ENCODE measurements at regions not wholly inside any gene's neighbourhood (a gene's known extent, or its start where the extent isn't known, plus 50 kb on each side); places are given as distances from the start of the nearest gene placed in this dataset.

DNA sequence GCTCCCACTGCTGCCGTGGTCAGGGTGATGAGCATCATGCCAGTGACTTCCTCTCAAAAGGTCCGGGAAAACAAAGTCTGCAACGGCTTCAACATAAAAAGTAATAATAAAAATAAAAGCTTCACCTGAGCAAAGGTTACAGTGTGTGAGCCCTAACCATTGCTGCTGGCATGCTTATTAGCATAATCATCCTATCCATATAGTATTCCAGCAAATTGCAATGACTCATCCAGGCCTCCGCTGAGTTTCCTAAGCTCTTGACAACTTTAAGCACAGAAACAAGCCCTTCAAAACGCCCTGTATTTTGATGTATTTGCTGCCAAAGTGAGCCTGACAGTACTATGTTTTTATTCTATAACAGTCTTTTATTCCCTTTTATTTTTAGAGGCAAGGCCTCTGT is 100.5 kb downstream of the AASDH start:
- intact Hi-C loops (cut with DNase I) = no loop called here
- ATAC-seq = no peak
- no peak for DNase-seq (ENCODE audit: missing footprints)

DNA sequence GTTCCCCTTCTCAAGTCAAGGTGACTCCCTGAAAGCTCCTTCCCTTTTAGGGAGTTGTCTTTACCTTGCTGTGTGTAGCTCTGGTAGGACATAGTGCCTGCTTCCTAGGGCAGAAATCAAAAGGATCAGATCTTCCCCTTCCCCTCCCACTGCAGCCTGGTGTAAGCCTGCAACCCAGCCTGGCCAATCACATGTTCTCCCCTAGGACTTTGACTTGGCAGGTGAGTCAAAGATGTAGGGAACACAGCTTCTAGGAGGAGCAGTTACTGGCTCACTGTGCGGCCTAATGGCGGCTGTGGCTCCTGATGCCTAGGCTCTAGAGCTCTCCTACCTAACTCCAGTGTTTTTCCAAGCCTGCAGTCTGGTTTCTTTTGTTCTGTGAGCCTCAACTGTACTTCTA is 103.9 kb downstream of the AASDH start:
- no peak for DNase-seq (ENCODE audit: missing footprints)
- intact Hi-C loops (cut with DNase I) = no loop called here
- ATAC-seq = no peak

DNA sequence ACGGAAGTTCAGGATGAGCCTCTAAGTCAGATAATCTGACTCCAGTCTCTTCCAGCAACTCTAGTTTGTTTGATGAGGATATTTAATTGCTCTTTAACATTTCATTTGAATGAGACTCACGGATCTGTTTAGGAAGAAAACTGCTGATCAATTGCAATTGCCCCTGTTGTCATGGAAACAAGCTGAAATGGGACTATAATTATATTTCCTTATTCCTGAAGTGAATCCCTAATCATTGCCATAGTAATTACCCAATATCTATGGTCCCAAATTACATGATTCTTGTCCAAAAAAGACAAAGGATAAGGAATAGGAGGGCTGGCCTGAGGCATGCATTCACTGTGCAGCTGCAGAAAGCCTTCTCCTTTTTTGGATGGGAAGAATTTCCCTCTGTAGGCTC is 105.3 kb downstream of the AASDH start:
- intact Hi-C loops (cut with DNase I) = no loop called here
- DNase-seq (ENCODE audit: missing footprints) = no peak
- ATAC-seq = no peak

DNA sequence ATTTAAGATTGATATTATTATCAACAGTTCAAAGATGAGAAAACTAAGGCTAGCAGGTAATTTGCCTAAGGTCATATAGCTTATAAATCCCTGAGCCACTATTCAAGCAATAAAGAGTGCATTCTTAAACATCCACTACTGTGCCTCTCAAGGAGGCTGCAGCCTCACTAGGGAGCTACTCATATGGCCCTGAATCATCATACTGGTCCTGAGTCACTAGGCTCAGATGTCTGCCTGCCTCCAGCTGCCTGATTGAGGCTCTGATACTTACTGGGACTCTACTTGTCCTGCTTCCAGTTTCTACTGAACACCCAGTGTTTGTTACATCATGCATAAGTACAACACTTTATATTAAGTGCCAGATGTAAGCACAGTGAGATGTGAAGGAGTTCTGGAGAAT is 110.7 kb downstream of the AASDH start:
- DNase-seq (ENCODE audit: missing footprints) (no peak), ATAC-seq (no peak)
- intact Hi-C loops (cut with DNase I) = no loop called here

DNA sequence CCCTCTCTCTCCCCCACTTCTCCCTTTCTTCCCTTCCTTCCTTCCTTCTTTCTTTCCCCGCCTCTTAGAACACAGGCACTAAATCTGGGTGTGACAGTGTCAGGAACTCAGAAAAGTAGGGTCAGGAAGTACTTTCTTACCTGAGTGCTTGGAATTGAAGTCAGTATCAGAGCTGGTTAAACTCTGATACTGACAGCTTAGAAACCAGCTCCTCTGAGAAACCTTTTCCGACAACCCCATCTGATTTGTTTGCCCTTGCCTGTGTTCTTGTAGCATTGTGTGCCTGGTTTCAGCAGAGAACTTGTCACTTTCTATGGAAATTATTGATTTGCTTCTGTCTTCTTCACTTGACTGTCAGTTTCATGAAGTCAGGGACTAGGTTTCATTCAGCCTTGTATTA is 113.9 kb downstream of the AASDH start:
- intact Hi-C loops (cut with DNase I) = no loop called here
- no peak for ATAC-seq
- no peak for DNase-seq (ENCODE audit: missing footprints)

DNA sequence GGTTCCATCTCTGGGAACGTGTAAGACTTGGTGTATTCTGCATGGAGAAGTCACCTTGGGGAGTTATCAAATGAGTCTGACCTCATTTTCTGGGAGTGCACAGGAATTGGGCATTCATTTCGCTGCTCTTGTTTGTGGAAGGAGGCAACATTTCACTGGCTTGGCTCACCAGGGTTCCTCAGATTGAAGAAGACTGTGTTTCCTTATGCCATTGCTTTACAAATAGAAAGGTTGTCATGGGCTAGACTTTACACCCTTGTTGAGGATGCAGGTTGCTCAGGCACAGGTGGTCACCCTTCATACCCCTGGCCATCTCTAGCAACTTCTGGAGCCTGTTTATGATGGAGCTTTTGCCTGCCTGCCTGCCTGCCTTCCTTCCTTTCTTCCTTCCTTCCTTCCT is 114.4 kb downstream of the AASDH start:
- intact Hi-C loops (cut with DNase I) = no loop called here
- DNase-seq (ENCODE audit: missing footprints) = no peak
- ATAC-seq = no peak

DNA sequence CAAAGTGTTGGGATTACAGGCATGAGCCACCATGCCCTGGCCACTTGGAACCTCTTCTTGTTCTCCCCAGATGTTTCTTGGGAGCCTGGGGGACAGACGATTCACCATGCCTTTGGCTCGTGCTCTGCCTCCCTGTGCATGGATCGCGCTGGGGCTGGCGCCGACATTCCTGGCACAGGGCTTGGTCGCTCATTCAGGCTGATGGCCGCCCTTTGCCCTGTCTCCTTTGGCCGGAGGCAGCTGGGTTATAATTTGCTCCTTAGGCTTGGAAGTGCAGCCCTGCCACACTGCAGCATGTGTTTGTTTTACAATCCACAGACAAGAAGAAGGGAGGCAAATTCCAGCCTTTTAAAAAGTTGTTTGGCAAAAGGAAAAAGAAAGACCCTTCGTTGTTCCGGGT is 115.3 kb downstream of the AASDH start:
- intact Hi-C loops (cut with DNase I) = no loop called here
- no peak for ATAC-seq
- DNase-seq (ENCODE audit: missing footprints) = no peak

DNA sequence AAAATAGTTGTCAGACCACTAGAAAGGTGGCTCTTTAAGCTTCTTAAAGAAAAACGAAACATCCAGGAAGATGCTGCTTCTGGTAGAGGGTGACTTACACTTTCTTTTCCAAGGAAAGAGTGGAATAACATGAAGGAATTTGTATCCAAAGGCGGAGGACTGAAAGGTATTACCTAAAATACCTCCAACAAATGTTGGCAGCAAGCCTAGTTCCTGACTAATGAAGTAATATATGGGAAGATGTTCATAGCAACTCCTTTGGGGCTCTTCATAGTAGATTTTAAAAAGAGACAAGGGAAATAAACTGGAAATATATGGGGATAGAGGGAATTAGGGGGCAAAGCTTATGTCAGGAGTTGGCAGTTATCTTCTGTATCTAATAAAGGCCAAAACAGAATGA is 116.2 kb downstream of the AASDH start:
- intact Hi-C loops (cut with DNase I) = no loop called here
- no peak for ATAC-seq
- no peak for DNase-seq (ENCODE audit: missing footprints)

DNA sequence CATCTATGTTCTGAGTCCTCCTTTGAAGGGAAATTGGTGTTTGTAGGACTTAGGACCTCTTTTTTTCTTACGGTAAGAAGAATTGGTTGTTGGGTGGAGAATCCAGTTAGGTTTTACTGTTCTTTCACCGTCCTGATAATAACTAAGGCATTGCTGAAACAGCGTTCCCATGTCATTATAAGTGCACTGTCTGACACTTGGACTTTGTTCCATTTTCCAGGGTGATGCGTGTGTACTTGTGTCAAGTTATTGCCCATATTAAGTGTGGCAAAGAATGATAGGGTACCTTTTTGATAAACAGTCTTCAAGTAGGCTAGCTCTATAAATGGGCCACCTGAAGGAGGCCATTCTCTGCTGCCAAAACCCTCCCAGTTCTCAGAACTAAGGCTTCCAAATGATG is 119.7 kb downstream of the AASDH start:
- no peak for DNase-seq (ENCODE audit: missing footprints)
- ATAC-seq = no peak
- intact Hi-C loops (cut with DNase I) = no loop called here

DNA sequence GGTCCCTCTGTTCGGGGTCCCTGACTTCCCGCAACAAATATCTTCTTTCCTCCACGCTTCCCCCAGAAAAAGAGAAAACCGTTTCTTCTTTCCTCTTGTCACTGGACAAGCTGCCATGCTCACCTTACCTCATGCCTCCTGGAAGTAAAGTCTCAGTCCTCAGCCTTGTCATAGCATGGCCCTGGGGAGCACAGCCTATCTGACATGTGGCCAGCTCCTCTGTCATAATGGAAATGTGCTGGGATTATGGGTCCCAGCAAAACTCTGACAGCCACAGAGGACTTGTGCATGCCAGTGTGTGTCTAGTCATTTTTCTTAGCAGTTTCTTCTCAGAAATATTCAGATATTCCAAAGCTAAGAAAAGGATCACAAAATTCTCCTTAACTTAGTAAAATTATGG is 122.4 kb downstream of the AASDH start:
- intact Hi-C loops (cut with DNase I) = no loop called here
- no peak for ATAC-seq

DNA sequence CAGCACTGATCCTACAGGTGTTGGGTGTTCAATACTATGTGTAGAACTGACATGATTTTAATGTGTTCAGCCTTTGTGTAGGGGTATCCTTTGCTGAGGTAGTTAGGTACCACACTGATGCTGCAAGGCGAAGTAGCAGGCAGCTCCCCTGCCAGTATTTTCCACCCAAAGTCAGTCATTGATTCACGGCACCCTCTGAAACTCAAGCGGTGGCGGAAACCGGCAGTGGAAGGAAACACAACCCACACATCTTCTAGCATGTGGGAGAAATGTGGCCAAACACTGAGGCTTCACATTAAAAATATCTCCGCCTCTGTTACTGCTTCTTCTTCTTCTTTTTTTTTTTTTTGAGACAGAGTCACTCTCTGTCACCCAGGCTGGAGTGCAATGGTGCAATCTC is 126.3 kb downstream of the AASDH start:
- DNase-seq (ENCODE audit: missing footprints) (no peak), ATAC-seq (no peak)
- intact Hi-C loops (cut with DNase I) = no loop called here

More for the DNA sequence above, 122.4 kb downstream of the AASDH start:
- no peak for DNase-seq (ENCODE audit: missing footprints)

DNA sequence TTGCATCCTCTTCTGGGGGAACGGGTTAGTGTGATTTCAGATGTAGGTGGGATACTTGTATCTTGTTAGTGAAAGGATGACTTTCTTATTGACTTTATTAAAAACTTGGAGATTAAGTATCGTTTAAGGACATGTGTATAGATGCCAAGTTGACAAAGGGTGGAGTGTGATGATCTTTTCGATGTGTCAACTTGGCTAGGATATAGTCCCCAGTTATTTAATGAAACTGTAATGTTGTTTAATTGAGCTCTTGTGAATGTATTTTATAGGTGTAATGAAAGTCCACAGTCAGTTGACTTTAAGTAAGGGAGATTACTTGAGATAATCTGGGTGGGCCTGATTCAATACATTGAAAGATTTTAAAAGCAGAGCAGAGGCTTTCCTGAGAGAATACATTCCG is 127.0 kb downstream of the AASDH start:
- ATAC-seq = no peak
- intact Hi-C loops (cut with DNase I) = no loop called here
- DNase-seq (ENCODE audit: missing footprints) = no peak

DNA sequence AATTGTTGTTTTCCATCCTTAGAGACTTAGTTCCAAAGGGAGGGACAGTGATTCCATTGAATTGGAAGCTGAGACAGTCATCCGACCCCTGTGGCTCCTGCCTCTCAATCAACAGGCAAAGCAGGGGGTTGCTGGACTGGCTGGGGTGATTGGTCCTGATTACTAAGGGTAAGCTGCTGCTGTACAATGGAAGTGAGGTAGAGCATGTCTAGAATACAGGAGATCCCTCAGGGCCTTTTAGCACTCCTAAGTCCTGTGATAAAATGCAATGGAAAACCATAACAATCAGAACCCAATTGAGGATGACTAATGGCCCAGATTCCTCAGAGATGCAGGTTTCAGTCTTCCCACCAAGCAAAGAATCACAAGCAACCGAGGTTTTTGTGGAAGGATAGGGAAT is 127.6 kb downstream of the AASDH start:
- ATAC-seq = no peak
- no peak for DNase-seq (ENCODE audit: missing footprints)
- intact Hi-C loops (cut with DNase I) = no loop called here

DNA sequence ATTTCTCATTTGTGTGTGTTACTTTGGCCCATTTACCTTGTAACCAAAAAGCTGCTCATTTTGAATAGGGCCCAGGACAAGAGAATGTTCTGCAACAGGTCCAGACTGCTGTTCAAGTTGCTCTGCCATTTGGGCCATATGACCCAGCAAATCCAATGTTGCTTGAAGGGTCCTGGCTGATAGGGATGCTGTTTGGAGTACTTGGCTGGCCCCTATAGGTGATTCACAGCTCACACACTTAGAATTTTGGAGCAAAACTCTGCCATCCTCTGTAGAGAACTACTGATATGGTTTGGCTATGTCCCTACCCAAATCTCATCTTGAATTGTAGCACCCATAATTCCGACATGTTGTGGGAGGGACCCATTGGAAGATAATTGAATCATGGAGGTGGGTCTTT is 131.5 kb downstream of the AASDH start:
- ATAC-seq (no peak), DNase-seq (ENCODE audit: missing footprints) (no peak)
- intact Hi-C loops (cut with DNase I) = no loop called here

DNA sequence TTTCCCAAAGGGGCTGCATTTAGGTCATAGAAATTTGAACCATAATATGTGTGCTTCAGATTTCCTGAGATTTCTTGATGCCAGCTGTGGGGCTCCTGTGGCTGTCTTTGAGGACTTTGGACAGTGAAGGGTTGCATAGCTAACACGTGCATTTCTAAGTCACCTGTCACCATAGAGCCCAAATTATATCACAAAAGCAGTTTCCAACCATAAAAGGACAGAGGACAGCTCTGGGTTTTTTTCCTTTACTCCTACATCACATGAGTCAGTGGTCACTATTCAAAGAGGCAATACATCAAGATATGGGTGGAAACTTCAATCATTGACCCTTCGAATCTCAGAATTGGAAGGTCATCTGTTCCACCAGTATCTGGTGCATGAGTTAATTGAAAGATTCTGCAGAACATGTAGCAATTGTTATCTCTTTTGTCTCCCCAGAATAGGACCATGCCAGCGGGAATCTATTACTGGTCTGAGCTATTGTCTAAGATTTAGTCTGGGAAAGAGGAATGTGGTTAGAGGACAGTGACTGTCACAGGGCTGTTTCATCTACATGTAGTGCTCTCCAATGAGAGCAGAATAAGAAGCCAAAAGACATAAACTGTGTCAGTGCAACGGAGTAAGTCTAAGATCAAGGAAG is 133.5 kb downstream of the AASDH start:
- intact Hi-C loops (cut with DNase I) = no loop called here
- no peak for ATAC-seq

DNA sequence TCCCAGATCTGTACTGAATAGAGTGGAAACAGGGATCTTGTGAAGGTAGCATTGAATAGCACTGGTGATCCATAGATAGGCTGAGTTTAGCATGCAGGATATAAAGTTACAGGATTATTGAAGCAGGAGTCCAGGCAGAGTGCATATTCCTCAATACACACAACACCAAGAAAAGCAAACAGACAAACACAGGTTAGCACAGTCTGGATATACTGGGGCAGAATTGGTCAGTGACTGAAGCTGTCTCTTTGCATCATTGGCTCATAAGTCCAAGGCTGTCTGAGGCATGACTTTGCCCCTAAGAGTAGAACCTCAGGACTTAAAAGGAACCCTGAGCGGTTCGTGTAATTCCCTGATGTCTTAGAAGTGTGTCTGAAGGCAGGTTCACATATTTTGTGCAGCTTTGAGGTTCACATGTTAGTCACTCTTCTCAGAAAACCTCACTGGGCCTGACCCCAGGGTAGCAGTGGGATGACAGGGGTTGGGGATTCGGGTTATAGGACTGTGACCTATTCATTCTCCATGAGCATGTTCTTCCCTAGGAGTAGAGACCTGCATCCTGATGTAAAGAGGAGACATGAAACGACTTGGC is 134.6 kb downstream of the AASDH start:
- ATAC-seq (no peak), DNase-seq (ENCODE audit: missing footprints) (no peak)
- intact Hi-C loops (cut with DNase I) = no loop called here

More for the DNA sequence above, 133.5 kb downstream of the AASDH start:
- DNase-seq (ENCODE audit: missing footprints) = no peak

DNA sequence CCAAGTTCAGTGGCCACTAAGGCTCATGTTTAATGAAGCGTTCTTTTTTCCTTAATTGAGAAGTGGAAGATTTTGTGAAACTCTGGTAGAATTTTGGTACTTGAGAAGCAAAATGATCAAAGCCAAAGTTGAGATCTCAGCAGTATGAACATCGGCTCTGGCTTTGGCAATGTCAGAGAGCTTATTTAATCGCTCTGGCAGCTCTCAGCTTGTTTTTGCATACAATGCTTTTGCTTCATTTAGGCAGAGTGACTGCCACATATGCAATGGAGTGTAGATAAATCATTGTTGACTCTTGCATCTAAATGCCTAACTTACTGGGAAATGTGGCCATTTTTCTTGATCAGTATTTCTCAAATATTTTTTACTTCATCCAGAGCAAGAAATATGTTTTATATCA is 135.7 kb downstream of the AASDH start:
- ATAC-seq (no peak), DNase-seq (ENCODE audit: missing footprints) (no peak)
- intact Hi-C loops (cut with DNase I) = no loop called here

DNA sequence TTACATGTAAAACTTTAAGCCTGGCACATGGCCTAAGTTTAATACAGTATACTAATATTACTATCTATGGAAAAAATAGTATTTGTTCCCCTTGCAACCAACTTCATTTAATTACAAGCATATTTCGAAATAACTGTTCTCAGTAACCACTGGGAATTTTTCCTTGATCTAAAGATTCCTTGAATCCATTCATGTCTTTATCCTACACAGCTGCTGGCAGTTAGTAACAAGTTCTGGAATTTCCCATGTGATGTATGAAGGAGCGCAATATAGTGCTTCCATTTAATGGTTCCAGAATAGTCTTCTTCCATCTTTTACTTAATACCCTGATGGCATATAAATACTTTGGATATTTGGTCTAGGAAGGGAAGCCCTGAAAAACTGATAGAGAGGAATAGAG is 136.5 kb downstream of the AASDH start:
- ATAC-seq = no peak
- no peak for DNase-seq (ENCODE audit: missing footprints)
- intact Hi-C loops (cut with DNase I) = no loop called here

DNA sequence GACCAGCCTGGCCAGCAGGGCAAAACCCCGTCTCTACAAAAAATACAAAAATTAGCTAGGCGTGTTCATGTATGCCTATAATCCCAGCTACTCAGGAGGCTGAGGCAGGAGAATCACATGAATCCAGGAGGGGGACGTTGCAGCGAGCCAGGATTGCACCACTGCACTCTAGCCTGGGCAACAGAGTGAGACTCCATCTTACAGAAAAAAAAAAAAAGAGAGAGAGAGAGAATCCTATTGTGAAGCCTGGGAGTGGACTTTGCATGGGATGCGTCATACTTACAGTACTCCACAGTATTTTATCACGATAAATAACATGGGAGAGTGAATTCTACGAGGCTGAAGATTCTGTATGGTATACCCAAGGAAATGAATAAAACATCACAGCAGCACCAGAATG is 139.6 kb downstream of the AASDH start:
- DNase-seq (ENCODE audit: missing footprints) (no peak), ATAC-seq (no peak)
- intact Hi-C loops (cut with DNase I) = no loop called here

DNA sequence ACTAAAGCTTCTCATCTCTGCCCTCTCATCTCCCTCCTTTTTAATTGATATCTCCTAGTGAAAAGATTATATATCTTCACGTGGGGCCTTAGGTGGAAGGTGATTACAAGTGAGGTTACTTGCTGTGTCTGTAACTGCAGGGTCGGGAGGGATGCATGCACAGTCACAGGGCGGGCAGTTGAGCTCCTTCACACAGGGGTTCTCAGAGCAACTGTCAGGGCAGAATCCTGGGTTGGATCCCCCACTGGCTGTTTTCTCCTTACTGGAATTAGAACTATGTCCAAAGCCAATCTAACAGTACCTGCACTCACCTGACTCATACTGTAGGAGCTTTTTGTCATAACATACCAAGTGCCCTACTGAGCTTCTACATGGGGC is 141.1 kb downstream of the AASDH start:
- no peak for ATAC-seq
- intact Hi-C loops (cut with DNase I) = no loop called here
- no peak for DNase-seq (ENCODE audit: missing footprints)

DNA sequence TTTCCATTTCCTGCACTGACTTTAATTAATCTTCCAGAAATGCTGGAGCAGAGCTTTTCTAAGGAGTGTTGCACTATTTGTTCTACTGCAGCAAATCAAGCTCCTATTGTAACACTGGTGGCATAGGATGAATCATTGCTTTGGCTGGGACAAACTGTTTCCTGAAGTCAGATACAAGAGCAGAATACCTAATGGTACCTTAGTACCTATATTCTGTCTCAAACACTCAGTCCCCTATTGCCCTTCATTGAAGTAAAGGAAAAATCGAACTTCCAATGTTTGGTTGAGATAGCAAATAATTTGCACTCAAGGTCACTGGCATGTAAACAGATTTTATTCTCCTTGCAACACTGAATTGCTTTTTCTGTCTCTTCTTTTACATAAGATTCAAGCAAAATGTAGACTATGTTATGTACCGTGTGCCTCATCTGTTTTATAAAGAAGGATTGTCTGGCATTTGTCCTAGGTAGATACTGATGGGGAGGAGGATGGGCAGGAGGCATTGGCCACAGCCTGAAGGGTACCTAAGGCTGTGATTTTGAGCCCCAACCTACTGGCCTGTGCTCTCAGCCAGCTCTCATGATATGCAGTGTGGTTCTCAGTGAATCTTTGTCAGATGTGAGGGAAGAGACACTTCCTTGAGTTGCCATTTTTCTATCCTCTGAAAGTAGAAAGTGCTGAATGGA is 141.6 kb downstream of the AASDH start:
- DNase-seq (ENCODE audit: missing footprints) (no peak), ATAC-seq (no peak)
- intact Hi-C loops (cut with DNase I) = no loop called here
